HG02970 (cell line): ENCODE measurements at regions not wholly inside any gene's neighbourhood (a gene's known extent, or its start where the extent isn't known, plus 50 kb on each side); places are given as distances from the start of the nearest gene placed in this dataset.
A peak's percentile ranks its signal among the peaks of the same experiment; 100 is the strongest.
"Not testable (repeated sequence)": the region's sequence is repeated elsewhere in the genome, so short reads cannot be mapped to it uniquely, and the experiment has no call there.

Experiments used
- ATAC-seq: cut with Tn5 transposase; IDR thresholded peaks from one replicate; pipeline ENCODE4 v1.9.1; 2021; ENCODE audit warnings: mild to moderate bottlenecking, moderate library complexity, moderate number of reproducible peaks; ENCODE audit not compliant: unreplicated experiment, low FRiP score

GRCh38 chr1:214095896-214096295 lies 108.1 kb downstream of the PROX1 start:
- ATAC-seq, result not testable (repeated sequence)

GRCh38 chr1:214101246-214101645 lies 113.5 kb downstream of the PROX1 start:
- no peak for ATAC-seq

- no peak for ATAC-seq
These were observed 114.1 kb downstream of the PROX1 start for GRCh38 chr1:214101828-214102227.

- no peak for ATAC-seq
These were observed 115.1 kb downstream of the PROX1 start for GRCh38 chr1:214102907-214103306.

DNA sequence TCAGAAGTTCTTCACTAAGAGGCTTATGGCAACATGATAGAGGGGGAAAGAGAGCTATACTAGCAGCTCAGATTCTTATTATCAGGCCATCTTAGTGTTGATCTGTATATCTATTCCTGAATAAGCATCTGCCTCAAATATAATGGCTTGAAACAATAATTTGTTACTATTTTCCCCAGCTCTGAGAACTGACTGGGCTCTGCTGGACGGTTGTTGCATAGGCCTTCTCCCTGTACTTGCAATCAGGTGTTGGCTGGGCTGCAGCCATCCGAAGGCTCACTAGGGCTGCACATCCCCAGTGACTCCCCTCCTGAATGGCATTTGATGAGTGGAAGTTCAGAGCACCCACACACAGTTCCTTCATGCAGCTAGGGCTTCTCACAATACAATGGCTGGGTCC lies 116.0 kb downstream of the PROX1 start:
- ATAC-seq, result no peak

DNA sequence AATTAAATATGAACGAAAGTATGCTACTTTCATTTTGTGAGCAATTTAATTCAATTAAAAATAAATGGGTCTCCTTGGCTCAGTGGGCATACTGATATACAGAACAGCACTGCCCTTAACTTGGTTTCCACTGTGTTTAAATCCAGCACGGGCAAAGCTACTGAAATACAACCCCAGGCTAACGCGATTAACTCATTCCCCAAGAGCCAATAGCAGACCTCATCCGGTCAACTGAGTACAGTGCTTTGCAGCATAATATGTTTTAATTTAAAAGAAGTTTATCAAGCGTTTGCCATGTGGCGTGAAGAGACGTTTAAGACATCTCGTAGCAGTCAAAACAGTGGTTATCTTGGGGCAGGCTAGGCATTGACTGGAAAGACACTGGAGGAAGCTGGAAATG lies 118.6 kb downstream of the PROX1 start:
- no peak for ATAC-seq

GRCh38 chr1:214107322-214108096 lies 119.7 kb downstream of the PROX1 start:
- ATAC-seq, result no peak

DNA sequence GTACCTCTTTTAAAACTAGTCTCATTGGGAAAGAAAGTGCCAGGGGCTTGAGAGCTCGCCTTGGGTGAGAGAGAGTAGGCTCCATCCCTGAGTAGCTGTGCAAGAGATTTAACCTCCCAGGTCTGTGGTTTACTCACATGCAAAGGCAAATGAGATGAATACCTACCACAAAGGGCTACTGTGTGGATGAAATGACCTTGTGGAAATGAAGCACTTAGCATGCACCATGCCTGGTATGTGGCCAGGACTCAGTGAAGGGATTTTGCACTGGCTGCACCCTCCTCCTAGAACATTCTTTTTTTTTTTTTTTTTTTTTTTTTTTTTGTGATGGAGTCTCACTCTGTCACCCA lies 120.3 kb downstream of the PROX1 start:
- no peak for ATAC-seq

DNA sequence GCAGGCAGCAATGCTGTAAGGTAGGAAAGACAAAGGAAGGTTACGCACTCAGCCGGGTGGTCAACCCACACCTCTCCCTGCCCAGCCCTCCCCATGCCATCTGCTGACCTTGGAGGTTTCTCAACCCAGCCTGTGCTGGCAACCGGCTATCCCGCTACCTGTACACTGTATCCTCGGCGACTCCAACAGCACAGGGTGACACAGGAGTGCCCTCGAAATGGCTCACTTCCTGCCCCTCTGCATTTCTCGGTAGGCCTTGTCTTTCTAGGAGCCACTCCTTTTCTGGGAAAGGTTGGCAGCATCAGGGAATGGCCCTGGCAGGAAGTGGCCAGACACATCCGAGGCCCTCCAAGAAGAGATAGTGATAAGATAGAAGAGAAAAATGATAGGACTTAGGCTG lies 124.0 kb downstream of the PROX1 start:
- no peak for ATAC-seq

- ATAC-seq, result no peak
These were observed 128.5 kb downstream of the PROX1 start for GRCh38 chr1:214116258-214116657.

DNA sequence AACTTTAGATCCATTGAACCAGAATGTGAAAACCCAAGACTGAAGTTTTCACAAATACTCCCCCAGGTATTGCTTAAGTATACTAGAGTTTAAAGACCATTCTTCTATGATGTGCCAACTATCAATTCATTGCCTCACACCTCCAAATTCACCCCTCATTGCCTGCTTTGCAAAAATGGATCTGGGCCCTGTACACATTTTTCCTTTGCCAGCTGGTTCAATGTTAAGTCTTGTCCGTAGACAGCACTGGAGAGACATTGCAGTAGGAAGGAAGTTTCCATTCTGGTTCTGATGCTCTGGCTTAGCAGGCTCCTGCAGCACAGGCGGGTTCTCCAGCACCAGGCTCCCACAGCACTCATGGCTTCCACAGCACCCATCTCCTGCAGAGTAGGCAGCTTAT lies 130.0 kb downstream of the PROX1 start:
- no peak for ATAC-seq

- no peak for ATAC-seq
These were observed 132.4 kb downstream of the PROX1 start for GRCh38 chr1:214120191-214120590.

DNA sequence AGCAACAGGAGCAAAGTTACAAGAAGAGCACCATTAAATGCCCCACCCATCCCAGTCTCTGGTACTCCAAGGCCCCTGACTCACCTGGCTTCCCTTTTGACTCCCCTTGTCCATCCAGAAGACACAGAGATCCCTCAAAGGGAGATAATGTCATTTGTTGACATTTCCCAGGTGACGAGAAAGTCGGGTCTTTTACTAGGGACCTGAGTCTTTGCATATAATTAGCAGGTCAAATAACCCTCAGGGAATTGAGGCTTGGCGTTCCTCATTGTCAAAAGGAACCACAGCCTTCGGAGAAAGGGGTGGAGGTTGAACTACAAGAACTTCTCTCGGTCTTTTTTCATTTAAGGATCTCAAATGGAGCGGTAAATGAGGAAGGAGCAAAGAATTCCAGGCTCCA lies 133.2 kb downstream of the PROX1 start:
- no peak for ATAC-seq

- no peak for ATAC-seq
These were observed 134.3 kb downstream of the PROX1 start for GRCh38 chr1:214122110-214122509.

DNA sequence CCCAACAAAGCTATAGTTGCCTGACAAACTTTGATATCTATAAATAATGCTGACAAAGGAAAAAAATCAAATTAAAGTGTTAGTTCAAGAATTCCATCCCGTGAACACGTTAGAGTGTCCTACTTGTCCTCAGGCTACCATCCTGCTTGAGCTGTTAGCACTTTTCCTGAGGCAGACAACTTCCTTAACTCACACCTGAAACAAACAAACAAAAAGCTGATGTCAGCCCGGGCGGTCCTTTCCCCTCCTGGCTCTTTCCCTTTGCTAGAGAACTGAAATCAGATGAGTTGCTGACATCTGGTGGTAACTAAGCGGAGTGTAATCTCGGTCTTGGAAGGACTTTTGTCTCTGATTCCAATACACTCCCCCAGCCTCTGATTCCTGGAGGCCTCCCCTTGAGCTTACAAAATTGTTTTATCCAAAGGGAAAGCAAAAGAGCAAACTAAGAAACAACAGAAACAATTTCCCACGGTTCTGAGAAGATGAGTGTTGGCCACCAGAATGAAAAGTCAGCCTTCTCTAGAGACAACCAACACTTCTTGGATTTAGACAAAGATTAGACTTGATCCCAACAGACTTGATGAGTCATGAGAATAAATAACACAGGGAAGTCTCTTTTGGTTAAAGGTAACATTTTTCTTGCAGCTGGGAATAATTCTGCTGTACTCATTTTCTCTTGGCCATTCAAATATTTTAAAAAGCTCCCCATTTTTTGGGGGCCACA lies 135.4 kb downstream of the PROX1 start:
- peak; percentile 58 for ATAC-seq

GRCh38 chr1:214124281-214124805 lies 136.6 kb downstream of the PROX1 start:
- no peak for ATAC-seq

GRCh38 chr1:214124915-214125314 lies 137.1 kb downstream of the PROX1 start:
- no peak for ATAC-seq

- no peak for ATAC-seq
These were observed 138.0 kb downstream of the PROX1 start for GRCh38 chr1:214125819-214126218.

DNA sequence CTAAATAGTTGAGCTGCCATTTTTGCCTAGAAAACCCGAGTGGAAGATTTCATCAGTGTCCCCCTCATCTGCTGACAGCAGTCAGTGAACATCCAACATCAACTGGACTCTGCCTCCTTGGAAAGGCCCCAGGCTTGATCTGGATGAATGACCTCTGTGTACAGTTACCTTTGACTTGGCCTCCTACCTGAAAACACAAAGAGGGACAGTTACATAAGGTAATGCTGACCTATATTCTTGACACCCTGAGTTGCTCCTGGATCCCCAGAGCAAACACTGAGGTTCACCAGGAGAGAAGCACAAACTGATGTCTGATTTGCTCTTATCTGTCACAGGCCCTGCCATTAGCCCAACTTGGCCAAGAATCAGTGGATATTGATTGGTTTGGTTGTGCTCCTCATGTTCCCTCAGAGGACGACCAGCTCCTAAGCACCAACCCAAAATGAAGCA lies 138.9 kb downstream of the PROX1 start:
- ATAC-seq, result no peak

DNA sequence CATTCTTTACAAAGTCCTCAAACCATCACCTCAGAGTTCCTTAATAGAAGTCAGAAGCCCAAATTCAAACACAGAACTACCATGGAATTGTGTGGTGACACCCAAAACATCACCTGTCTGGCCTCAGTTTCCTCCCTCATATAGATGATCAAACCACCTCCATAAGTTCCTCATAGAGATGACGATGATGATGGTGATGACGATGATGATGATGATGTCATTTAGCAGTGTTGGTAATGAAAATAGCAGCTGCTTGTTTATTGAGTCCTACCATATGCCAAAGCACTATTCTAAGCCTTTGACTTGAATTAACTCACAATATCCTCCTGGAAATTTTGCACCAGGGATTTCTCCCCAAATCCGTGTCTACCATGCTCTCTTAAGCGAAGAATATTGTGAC lies 139.9 kb downstream of the PROX1 start:
- no peak for ATAC-seq

GRCh38 chr1:214135886-214136285 lies 145.1 kb upstream of the SMYD2 start:
- ATAC-seq, result no peak
